ENCODE measurements at regions not wholly inside any gene's neighbourhood (a gene's known extent, or its start where the extent isn't known, plus 50 kb on each side); places are given as distances from the start of the nearest gene placed in this dataset.

DNA sequence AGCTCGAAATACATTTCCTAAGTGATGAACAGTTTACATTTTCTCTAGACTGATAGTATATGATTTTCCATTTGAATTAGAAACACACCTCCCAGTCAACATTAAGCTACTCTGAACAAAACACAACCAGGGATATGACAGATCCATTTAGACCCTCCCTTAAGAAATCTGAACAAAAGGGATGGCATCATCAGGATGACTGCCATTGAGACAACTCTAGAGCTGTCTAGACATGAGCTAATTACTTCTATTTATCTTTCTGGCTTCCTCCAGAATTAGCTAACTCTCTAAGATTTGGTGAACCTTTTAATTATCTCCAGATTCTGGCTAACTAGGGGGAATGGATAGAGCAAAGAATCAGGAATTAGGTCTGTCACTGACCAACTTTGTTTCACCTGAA lies 92.9 kb upstream of the IGF1 start:
- no peak for DNase-seq

DNA sequence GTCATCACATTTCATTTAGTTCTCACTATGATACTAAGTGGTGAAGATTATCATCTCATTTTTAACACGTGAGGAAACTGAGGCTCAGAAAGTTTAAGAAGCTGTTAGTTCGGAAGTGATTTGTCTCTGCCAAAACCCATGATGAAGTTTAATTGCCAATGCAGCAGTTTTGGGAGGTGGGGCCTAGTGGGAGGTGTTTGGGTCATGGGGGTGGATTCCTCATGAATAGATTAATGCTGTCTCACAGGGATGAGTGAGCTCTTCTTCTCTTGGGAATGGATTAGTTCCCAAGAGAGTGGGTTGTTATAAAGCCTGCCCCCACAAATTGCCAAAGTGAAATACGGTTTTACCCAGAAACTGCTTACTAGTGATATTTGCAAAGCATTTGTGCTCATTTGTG lies 91.5 kb upstream of the IGF1 start:
- no peak for DNase-seq

DNA sequence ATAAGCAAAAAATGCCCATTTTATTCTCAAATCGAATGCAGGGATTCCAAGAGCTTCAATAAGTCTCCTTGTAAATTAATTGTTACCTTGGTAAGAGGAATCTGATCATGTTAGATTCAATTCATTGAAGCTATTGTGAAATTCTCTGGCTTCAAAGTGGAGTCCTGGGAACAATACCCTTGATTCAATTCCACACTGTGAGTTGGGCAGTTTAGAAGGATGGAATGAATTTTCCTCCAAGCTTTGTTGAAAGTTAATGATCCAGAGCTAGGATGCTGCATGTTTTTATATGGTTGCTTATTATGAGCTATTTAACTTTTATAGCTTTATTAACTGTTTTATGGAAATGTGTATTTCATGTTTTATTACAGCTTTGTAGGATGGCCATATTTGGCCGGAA lies 89.9 kb upstream of the IGF1 start:
- DNase-seq = no peak

DNA sequence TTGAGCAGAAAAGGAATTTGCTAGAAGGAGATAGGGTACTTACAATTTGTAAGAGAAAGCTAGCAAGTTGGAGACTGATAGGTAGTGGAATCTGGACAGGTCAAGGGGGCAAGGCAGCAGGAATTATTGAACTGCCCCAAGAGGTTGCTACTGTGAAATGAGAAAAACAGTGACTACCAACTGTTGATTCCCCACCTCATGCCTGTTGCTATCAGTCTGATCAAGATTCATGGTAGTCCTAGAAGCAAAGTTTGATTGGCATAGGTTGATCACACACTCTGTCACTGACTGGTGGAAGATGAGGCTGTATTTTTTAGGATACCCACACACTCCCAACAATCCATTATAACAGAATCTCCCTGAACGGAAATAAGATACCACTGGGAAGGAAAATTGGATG lies 89.4 kb upstream of the IGF1 start:
- no peak for DNase-seq

DNA sequence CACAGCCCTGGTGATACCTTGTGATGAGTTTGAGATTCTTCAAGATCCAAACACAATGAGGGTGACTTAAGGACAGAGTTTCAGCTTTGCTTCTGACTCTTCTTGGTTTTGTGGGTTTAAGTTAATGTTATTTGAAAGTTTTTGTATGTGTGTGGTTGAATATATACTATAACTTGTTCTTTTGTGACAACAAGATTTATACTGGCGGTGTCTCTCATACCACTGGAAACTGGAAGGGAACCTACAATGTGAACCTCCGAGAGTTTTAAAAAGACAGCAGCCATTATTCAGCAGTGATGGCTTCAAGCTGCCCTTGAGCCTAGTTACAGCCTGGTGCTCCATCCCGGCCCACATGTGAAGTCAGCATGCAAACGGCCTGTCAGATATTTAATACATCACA lies 87.9 kb upstream of the IGF1 start:
- no peak for DNase-seq

GRCh38 chr12:102567031-102567985 lies 86.9 kb upstream of the IGF1 start:
- DNase-seq = no peak

GRCh38 chr12:102565555-102565954 lies 85.2 kb upstream of the IGF1 start:
- DNase-seq = no peak

DNA sequence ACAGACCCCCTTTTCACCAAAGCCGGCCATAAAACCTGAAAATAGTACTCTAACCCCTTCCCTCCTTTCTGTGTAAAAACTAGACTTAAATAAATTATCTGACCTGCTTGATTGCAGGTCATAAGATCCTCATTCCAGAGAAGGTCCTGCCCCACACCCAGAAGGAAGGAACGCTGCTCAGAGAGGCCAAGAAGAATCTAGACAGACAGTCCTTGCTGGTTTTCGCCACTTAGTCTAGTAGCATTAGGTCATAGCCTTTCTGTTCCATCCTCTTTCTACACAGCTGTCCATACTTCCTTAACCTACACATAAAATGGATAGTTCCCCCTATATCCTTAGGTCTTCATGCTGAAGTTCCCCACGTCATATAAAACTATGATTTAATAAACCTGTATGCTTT lies 83.7 kb upstream of the IGF1 start:
- no peak for DNase-seq

DNA sequence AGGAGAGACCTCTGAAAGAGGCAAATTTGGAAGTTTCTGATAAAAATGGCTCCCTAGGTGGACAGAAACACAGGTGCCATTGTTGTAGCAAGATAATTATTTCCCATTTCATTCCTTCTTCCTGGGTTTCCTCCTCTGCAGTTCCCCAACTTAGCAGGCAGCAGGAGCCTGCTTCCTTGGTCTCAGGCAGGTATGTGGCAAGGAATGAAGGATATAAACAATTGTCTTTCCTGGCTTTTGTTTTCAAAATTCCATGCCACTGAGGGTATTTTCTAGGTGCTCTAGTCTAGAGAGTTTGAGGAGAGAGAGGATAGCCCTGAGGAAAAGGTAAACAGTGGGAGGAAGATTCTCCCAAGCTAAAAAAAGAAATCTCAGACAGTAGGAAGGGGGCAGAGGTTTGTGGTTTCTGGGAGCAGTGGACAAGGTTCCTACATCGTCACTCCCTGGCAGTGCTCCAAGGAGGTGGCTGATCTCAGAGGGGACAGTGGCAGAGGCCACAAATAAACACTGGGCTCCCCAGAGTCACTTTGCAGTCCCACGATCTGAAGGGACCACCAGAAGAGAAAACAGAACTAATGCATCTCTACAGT lies 82.6 kb upstream of the IGF1 start:
- no peak for DNase-seq

DNA sequence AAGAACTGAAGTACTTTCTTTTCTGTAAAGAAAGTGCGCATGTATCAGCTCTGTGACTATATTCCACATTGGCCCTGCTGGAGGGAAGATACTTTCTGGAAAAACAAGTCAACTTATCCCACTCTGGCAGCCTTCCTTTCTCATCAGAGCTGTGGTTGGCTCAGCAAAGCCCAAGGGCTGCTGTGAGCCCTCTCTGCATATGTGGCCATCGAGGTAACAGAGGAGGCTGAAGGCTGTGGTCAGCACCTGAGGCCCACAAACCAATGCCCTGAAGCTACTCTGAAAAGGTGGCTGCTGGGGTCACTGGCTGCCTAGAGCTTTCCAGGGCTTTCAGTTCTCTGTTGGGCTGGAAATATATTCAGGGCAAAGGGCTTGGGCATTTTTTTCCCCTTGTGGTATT lies 70.8 kb upstream of the IGF1 start:
- no peak for DNase-seq

GRCh38 chr12:102549691-102550090 lies 69.3 kb upstream of the IGF1 start:
- DNase-seq = no peak

DNA sequence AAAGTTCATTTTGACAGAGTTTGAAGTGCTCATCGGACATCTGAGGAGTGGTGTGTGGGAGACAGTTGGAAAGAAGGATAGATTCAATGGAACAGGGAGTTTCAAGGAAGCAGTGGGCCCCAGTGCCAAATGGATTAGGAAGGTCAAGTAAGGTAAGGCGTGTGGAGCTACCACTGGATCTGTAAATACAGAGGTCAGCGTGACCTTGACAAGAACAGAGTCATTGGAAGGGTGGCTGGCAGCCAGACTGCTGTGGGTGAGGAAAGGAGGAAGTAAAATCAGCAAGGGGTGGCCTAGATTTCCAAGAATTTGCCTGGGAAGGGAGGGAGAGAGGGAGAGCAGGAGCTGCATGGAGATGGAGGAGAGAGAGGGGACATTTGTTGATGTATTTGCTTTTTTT lies 68.2 kb upstream of the IGF1 start:
- no peak for DNase-seq

DNA sequence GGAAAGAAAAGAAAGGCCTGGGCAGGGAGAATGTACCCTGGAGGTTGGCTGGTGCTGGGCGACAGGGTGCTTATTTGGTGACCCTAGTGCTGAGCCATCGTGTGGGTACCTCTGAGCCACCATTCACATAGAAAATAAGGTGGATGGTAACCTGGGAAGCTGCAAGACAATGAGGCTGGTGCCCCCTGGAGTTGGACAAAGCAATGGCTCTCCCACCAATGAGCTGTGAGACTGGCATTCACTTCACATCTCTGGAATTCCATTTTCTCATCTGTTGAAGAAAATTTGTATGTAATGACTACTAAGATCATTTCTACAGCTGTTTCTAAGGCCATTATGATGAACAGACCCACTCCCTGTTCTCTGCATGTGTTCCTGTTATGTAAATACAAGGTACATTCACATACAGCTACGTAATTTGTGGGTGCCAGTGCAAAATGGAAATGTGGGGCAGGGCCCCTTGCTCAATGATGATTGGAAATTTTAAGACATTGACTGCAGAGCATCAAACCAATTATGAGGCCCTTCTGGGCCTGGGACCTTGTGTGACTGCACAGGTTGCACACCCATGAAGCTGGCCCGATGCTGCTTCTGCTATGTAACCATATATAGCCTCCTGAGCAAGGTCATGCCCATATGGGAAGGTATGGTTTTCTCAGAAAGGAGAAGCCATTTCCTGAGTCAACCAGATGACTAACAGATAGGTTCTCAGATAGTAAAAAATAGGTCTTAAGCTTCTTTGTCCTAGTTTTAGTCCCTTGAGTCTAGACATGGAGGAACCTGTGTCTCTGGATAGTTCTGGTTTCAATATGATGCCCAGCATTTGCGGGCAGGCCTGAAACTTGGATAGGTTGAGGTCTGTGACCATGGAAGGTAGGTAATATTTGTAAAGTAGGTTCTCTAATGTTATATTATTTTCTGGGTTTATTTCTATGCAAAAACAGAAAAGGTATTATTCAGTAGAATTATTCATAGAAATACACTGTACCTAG lies 63.4 kb upstream of the IGF1 start:
- no peak for DNase-seq

DNA sequence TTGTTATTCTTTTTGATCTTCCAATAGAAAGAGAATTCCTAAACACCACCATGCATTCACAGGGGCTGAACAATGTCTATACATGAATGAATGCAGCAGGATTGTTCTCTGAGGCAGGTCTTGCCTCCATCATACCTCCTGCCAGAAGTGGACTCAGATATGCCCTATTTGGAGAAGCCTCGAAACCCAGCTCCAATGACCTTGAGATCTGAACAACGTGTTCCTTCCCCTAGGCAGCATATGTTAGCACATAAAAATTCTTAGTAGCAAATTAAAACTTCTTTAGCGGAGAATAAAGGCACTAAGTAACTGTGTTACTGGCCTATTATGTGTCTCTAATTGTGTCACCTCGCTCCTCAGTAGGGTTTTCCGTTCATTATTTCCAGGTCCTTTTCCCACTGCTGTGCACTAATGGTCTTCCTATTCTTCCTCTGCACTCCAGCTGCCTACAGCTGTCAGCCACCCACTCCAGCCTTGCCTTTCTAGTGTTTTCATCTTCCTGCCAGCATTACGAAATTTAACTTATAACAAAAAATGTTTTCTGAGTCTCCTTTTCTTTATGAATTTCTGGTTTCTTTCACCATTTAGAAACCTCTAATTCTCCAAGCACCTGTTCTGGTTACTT lies 62.6 kb upstream of the IGF1 start:
- DNase-seq = no peak

DNA sequence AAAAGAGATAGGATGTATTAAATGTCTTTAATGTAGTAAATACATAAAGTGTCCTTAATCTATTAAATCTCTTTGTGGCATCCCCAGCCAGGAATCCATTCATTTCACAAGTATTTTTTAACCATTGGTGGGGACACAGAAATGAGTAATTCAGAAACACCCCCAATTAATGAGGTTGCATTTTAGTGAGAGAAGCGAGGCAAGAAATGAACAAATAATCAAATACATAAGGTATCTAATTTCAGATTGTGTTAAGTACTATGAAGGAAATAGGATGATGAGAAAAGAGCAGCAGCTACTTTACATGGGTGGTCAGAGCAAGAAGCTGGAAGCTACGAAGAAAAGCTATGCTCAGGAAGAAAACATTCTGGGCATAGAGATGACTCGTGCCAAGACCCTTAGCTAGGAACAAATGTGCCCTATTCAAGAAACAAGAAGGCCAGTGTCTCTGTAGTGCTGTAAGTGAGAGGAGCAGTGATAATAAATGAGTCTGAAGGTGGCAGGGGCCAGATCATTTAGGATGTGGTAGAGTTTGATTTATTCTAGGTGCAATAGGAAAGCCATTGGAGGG lies 60.5 kb upstream of the IGF1 start:
- no peak for DNase-seq

GRCh38 chr12:102539651-102540553 lies 59.5 kb upstream of the IGF1 start:
- DNase-seq = no peak

DNA sequence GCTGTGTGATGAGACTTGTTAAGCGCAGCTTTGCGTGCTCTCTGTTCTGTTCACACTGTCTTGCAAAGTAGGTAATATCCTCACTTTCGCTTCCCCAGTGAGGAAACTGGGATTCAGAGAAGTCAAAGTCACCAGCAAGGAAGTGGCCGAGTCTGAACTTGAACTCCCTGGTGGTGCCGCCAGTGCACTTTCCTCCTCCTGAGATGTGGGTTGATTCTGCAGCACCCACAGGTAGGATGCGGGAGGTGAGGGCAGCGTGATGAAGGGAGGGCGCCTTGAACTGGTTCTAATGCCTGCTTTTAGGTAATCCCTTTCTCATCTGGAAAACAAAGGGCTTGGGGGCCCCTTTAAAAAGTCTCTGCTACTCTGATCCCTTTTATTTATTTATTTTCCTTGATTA lies 54.9 kb upstream of the IGF1 start:
- DNase-seq = no peak

GRCh38 chr12:102534899-102535298 lies 54.5 kb upstream of the IGF1 start:
- DNase-seq = no peak

DNA sequence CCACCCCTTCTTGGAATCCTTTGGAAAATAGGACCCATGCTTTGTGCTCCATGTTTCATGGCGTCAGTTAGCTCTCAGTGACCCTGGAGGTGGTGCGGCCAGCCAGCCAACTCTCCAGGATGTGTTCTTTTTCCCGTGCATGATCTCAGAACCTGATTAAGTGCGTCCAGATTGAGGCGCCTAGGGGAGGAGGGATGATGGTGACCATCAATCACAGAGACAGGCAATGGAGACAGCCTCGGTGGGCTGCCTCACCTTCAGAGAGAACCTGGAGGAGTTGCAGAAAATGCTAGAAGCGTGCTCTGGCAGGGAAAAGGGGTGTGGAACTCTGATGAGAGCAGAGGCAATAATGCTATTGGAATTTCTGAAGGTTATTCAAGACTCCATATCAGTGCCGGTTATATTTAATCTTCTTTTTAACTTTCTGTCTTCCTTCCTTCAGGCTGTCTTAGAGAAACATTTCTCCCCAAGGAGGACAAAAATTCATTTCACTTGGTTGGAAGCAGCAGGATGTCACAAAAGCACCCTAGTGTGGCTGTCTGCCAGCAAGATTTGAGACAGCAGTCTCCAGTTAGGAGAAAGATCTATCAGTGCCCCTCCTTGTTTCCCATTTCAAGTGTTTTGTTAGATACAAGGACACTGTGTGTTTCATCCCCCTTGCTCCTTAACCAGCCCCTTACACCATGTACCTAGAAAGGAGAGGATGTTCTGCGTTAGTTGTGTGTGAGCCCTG lies 53.3 kb upstream of the IGF1 start:
- DNase-seq = no peak

Measured in midbrain (tissue), 1 donor.